NOMO-1 (cell line): ENCODE measurements at regions not wholly inside any gene's neighbourhood (a gene's known extent, or its start where the extent isn't known, plus 50 kb on each side); places are given as distances from the start of the nearest gene placed in this dataset.

Experiments
- DNase-seq, 2 experiments: peaks; one replicate each; lab custom pipeline; 2025; ENCODE audit not compliant: unreplicated experiment in 2 of 2; lab: John Stamatoyannopoulos, UW

DNA sequence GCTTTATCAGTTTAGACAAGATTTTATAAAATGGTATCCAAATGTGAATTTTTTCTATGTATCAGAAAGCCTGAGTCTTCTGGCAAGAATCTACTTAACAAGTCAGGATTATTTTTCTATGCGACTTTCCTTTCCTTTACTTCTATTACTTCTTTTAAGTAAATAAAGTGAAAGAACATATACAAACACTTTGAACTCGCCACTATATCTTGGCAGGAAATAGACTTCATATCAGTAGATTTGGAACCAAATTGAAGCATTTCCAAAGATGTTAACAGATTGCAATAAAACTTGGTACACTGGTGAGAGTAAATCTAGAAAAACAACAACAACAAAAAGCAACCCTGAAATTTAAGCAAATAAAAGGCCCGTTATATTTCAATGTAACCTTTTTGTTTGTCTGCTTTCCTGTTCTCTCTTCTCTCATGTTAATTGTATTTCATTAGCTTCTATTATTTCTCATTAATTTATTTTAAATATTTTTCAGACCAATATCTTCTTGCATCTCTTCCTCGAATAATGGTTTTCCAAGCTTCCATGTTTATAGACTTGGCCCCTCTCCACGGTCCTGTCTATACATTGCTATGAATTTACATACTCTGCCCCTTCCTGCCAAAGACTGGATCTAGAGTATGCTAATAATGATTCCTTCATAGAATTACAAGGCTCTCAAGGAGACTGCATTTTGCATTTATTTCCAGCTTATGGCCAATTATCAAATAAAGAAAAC, 843.6 kb downstream of the ADGRL2 start:
- no peak for DNase-seq

DNA sequence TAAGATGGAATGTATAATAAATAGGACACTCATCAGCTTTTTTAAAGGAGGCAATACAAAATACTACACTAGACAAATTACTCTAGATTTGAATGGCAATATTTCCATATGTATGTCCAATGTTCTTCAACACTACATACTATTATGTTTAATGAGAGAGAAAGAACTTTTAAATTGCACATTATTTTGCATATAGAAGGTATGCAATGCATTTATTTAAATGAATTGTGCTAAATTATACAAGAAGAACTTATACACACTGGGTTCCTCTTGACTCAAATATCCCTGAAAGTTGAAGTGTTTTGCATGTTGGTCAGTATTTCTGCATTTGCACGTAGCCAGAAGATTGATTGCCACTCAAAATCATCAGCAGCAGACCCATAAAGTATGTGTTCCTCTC, 839.6 kb downstream of the ADGRL2 start:
- no peak for DNase-seq

DNA sequence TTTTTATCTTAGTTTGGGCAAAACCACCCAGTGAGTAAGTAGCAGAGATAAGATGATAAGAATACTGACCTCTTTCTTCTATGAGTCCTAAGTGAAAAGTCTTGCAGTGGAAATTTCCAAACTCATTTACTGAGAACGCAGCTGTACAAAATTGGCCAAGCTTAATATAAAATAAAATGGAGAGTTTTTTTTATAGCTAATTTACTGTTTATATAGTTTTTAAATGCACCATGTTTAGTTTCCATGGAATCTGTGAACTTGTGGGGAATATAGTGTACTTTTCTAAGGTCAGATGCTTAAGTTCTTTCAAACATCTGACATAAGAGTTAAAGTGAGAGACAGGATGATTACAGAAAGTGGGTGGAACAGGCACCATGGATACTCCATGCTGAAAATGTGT, 833.5 kb downstream of the ADGRL2 start:
- DNase-seq: no peak

DNA sequence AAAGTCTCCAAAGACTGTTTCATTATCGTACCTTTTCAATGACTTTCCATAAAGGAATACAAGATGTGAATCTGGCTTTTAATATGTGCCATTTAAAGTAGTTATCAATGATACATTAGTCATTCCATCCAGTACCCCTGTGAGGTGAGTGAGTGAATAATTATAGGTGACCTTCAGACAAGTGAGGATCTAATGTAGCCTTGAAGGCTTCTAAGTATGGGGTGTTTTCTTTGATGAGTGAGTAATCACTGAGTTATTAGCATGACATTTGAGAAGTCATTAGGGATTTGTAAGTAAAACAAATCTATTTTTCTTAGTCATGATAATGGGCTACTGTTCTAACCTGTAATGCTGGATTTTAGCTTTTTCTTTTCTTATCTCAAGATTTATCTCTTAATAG, 831.4 kb downstream of the ADGRL2 start:
- DNase-seq: no peak

DNA sequence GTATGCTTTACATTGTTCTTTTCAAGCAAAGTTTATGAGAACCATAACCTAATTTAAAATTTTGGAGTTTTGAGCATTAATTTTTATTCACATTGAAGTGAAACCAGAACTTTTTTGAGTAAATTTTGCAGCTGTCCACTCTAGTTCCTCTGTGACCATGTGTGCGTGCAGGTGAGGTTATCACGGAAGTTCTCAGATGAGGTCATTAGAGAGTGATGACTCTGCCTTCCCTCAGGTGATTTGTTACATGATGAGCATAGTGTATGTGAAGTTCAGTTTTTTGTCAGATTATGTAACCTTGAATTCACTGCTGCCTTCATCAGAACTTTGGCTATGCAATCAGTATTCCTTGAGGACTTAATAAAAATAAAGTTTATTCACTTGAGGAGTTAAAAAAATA, 828.2 kb downstream of the ADGRL2 start:
- no peak for DNase-seq

DNA sequence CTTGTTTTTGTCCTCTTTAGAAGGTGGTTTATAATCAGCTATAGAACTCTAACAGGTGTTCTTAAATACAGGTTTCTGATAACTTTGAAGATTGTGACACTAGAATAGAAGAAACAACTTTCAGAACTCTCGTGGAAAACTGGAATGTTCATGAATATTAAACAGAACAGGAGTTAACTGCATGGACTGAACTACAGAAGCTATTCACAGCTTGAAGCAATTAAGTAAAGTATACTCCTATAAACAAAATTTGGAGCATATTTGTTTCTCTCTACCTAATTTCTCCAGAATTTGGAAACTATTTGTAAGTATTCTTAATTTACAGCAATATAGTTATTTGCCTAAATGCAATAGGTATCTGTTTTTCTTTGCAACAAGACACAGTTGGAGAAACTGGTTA, 824.8 kb downstream of the ADGRL2 start:
- no peak for DNase-seq

DNA sequence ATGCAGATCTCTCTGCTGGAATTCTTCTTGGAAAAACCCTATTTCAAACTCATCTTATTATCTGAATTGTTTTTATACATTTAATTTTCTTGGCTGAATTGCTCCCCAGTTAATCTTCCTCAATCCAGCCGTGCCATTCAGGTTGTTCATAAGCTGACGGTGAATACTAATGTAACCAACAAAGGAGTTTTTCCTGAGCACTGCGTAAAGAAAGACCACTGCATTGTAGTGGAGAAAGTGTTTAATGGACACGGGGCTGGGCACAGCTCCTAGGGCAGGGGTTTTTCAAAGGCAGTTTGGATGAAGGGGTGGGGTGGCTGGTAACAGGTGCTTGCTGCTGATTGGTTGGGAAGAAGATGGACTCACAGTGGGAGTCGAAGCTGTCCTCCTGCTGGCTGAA, 820.3 kb downstream of the ADGRL2 start:
- DNase-seq: no peak

DNA sequence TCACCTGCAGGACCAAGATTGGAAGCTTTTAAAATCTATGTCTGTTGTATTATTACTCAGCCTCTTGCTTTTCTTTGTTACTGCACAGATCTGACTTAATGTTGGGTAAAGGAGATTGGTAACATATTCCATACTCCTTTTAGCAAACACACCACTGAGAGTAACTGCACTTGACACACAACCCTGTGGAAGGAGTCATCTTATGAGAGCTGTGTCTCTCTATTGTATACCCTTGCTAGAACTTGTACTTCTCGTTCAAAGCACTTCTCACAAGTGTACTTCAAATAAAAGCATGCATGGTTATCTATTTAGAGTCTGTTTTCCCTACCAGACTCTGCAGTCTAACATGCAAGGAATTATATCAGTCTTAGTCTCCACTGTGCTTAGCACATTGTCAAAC, 813.4 kb downstream of the ADGRL2 start:
- DNase-seq: no peak

DNA sequence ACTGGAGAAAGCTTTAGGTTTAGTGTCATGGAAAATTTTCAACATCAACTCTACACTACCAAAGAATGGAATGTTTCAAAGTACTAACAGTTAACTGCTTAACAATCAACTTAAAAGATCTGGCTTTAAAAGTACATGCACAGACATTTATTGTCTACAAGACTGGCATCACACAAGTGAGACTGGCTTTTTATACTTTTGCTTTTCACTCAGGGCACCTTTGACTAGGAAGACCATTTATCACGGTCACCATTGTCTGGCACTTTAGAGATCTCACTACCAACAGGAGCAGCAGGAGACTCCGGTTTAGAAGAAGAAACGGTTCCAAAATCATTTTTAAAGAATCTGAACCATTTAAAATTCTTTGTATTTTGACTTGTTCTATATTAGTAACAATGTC, 812.3 kb downstream of the ADGRL2 start:
- DNase-seq: no peak

DNA sequence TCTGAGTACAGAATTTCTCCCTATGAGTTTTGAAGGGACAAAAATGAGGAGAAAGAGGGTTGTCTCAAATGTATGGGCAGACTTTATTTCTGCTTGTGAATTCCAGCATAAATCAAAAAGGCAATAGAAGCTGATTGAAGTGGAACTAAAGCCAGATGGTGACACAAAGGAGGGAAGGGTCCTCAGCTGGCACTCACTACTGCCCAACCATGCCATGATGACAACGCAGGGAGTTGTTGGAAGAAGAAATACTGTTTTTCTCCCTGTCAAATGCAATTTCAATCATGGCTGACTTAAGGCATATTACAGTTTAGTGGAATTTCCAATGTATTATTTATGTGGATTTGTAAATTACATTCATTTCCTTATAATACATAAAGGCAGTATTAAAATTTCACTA, 805.8 kb downstream of the ADGRL2 start:
- no peak for DNase-seq

DNA sequence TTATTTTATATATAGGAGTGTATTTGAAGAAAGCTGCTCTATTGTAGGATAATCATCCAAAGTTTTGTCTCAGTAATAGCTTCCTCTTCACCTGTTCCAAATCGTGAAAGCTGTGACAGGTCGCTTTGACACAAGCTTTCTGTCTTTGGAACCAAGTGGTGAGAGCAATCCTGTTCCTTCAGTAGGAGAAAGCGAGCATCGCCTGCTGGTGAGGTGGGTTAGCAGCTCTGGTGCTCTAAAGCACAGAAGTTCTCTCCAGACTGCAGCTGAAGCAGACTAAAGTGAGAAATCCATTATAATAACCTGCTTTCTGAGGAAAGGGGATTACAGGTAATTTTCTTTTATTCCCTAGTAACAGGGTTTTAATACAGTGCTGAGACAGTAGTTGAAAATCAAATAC, 803.8 kb downstream of the ADGRL2 start:
- DNase-seq: peak in 1 of 2 experiments; percentile 27

DNA sequence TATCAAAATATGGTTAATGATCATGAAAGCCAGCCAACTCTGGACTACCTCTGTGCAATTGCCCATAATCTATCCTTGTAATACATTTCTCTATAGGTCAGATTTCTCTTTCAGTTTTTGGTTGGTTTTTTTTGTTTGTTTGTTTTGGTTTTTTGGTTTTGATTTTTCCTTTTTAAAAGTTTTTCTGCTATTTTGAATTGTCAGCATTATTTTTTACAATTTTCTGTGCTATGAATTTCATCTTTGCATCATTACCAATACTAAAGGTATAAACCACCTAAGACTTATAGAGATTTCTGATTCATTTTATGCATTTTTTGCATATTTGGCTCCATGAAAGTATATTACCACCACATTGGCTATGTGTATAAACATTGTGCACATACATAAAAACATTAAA, 799.6 kb downstream of the ADGRL2 start:
- no peak for DNase-seq

DNA sequence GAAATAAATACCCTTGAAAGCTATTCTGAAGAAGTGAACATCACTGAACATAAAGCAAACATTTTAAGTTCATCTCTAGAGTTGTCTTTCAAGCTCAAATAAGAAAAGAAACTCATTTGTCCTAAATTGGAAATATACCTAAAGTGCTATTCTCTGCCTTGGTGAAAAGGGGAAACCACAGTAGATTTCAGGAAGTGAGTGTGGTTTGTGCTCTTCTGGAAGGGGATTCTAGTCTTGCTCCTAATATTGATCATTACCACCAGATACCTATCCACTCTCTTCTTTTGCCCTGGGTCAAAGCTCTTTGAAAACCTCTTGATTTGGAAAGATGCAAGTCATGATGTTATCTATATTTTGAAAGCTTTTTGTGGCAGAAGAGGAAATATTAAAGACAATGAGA, 798.1 kb downstream of the ADGRL2 start:
- peak; percentile 23 to 53 for DNase-seq

DNA sequence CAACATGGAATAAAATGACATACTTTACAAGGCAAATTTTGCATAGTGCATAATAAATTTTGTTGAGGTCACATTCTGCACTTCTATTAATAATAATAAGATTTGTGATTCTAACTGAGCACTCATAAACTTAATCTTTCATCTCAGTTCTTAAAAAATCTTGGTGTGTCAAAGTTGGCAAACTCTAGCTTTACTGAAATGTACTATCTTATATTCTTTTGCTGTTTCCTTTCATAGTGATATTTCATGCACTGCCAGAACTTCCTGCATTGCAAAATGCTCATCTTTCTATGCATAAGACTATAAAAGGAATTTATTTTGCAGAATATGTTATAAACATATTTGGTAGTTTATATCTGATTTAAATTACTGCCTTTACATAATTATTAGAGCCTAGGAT, 797.6 kb downstream of the ADGRL2 start:
- DNase-seq: no peak

DNA sequence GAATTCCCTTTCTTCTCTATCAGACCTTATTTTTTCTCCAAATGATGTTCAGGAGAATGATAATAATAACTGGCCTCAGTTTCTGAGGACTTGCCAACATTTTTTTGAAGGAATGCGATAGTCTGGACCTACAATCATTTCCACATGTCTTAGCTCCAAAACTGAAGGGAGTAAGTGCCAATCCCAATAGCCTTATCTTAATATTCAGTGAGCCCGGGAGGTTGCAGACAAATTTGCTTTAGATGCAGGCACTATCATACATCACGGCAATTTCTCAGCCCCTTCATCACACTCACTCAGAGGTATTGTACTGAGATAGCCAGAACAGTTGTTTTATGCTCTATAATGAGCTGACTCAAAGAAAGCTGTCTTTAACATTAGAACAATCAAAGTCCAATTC, 796.9 kb downstream of the ADGRL2 start:
- no peak for DNase-seq

DNA sequence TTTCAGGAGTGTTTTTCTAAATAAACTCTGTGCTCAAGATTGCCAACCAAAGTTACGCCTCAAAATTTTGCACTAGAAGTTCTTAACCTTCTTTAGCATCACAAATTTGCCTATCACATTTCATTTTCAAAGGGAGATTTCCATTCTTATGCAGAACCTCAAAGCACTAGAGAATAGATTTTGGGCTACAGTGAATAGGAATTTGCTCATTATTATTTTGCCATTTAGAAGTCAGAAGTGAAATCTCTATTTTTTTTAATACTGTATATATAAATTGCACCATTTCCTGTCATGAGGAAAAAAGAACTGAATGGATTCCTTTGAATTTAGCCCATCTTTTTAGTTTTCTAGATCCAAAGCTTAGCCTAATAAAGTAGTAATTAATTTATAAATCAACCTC, 796.4 kb downstream of the ADGRL2 start:
- no peak for DNase-seq

DNA sequence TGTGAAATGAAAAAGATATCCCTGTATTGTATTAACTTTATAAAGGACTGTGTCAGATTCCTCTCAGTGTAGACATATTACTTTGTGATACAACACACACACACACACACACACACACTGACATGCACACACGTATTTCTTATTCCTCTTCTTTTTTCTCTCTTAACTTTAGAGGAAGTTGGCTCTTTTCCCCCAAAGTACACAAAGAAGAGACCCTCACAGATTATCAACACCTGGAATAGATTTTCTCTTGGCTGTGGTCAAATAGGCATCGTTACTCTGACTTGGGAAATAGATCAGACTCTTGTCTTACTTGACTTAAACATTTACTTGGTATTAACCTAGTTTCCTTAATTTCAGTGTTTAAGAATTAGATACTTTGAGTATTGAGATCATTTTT, 792.8 kb downstream of the ADGRL2 start:
- no peak for DNase-seq

DNA sequence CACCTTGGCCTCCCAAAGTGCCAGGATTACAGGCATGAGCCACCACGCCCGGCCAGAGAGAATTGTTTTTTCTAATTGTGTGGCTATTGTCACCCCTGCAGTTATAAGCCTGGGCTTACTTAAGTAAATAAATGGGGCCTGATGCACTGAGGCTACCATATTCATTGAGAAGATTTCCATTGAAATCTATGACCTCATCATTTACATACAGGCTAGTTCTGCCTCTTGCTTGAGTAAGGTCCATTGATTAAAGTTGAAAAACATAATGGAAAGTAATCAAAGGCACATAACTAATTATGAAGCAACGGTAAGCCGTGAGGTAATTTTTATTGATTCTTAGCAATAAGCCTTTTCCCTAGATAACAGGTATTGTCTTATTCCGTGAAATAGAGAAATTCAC, 788.9 kb downstream of the ADGRL2 start:
- no peak for DNase-seq

DNA sequence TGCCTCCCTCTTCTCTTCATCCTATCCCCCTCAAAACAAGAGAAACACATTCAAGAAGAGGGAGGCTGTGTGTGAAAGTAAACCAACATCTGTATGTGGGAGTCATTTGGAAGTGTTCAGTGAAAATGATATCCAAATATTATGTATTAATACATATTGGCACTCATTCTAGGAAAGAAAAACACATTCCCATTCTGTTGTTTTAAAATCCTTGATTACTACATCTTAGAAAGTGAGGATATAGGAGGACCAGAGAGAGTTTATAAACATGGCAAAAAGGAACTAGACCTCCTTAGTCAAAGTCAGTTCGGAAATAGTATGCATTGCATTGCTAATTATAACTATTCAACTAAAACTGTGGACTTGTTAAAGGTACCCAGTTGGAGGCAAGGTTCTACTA, 786.6 kb downstream of the ADGRL2 start:
- DNase-seq: no peak

DNA sequence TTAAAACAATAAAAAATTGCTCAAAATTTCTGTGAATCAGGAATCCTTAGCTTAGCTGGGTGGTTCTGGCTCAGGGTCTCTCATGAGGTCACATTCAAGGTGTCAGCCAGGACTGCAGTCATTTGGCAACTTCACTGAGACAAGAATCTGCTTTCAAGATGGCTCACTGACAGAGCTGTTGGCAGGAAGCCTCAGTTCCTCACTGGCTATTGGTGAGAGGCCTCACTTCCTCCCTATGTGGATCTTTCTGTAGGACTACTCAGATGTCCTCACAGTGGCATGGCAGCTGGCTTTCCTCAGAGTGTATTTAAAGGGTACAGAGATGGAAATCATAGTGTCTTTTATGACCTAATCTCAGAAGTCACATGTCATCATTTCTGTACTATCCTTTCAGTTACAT, 785.7 kb downstream of the ADGRL2 start:
- DNase-seq: peak in 1 of 2 experiments; percentile 6

DNA sequence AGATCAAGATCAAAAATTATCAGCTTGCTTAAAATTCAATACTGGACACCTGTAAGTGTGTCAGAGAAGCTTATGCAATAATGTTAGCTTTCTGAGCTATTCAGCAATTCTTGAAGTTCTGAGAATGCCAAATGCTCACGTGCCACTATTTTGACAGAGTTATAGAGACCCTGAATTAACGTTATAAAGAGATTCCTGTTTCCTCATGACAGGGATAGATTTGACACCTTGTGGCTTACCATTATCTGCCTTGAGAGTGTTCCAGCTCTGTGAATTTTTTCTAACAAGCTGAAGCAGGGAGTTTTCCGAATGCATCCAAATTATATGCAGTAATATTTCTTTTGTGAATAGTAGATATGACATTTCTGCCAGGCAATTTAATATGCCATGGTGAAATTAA, 781.6 kb downstream of the ADGRL2 start:
- no peak for DNase-seq

DNA sequence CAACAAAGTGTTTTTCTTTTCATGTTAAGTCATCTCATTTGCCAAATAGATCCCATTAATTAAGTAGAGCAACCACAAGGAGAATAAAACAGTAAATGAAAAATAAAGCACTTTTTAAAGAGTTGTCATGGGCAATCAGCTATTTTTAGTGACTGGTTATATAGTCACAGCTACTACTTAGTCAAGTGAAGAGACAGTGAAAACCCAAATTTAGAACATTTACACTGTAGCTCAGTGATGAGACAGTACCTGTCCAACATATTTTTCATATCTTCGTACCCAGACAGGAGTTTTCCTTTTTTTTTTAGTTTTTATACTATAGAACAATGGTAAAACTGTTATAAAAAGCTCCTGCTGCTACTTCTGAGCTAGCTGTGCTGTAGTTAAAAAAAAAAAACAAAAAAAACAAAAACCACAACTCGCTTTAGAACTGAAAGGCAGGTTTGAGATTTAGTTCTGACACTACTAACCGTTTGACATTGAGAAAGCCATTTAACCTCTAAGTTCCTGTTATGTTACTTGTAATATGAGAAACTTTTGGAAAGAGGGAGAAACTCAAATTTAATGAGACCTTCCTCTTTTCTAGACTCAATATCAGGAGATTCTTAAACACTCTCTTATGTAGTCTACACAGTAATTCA, 777.5 kb downstream of the ADGRL2 start:
- DNase-seq: peak; percentile 10 to 89

DNA sequence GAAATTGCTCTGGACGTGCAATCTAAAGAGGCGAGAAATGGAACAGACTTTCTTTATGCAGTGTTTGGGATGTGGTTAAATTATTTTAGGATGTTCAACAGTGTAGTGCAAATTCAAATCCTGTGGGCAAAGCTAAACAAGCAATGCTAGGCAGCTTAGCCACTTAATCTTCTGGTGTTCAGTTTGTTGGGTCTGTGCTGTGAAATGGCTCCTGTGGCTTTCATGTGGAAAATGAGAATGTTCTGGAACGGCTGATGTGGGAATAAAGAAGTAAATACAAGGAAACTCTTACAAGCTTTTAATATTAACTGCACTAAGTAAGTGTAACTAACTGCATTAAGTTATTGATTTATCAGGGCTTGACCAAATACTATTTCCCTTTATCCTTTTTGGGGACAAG, 766.6 kb downstream of the ADGRL2 start:
- DNase-seq: no peak
